Esophagus muscularis mucosa (tissue), 4 donors: ENCODE measurements at regions not wholly inside any gene's neighbourhood (a gene's known extent, or its start where the extent isn't known, plus 50 kb on each side); places are given as distances from the start of the nearest gene placed in this dataset.
"Not testable (repeated sequence)": the region's sequence is repeated elsewhere in the genome, so short reads cannot be mapped to it uniquely, and the experiment has no call there.

Experiments
- DNase-seq: peaks from one replicate; pipeline ENCODE4 v3.0.0-alpha.2; 2017; ENCODE audit errors: extremely low spot score
- H3K27ac ChIP-seq, 4 donors: fragments of 200-600 bp; sonication (generic); replicated peaks in 1 of 4; 1 replicate in 3 of 4; 2 replicates in 1 of 4; pipeline ENCODE4 v1.5.1; 2016 to 2019; ENCODE audit warnings: mild to moderate bottlenecking in 1 of 4
- H3K27me3 ChIP-seq, 4 donors: fragments of 200-600 bp; sonication (generic); one replicate each; pipeline versions ENCODE4 v1.5.1 to v1.6.0; 2016 to 2019
- H3K36me3 ChIP-seq, 4 donors: fragments of 200-600 bp; sonication (generic); one replicate each; pipeline ENCODE4 v1.5.1; 2016 to 2019
- H3K4me1 ChIP-seq, 4 donors: fragments of 200-600 bp; sonication (generic); one replicate each; pipeline ENCODE4 v1.5.1; 2016 to 2019
- H3K4me3 ChIP-seq, 4 donors: fragments of 200-600 bp; sonication (generic); 1 replicate in 2 of 4; 2 replicates in 2 of 4; pipeline ENCODE4 v1.5.1; 2016 to 2019; ENCODE audit warnings: mild to moderate bottlenecking in 4 of 4, moderate library complexity in 1 of 4
- H3K9me3 ChIP-seq, 4 donors: fragments of 200-600 bp; sonication (generic); 1 replicate in 3 of 4; 2 replicates in 1 of 4; pipeline ENCODE4 v1.5.1; 2016 to 2019
- EP300 ChIP-seq: sonication (generic); formaldehyde crosslinking; IDR thresholded peaks from one replicate; pipeline ENCODE4 v1.6.1; 2017; ENCODE audit warnings: antibody characterized with exemption
- POLR2A ChIP-seq: fragments of 450-650 bp; IDR thresholded peaks from one replicate; pipeline ENCODE4 v1.6.1; 2017; ENCODE audit warnings: antibody characterized with exemption, moderate library complexity, mild to moderate bottlenecking, low read depth
- POLR2AphosphoS5 ChIP-seq, 2 donors: sonication (generic); formaldehyde crosslinking; IDR thresholded peaks; one replicate each; pipeline ENCODE4 v1.6.1; 2017; ENCODE audit warnings: antibody characterized with exemption in 2 of 2
- whole genome bisulfite sequencing: methylation state at CpG from one replicate; pipeline ENCODE4 v1.1.5; 2018; 5-methylcytosine and 5-hydroxymethylcytosine counted together
- intact Hi-C: fragments of 100-400 bp; cut with DNase I; formaldehyde crosslinking; loops from one replicate; pipeline ENCODE4 v1.15.1; 2023
- TF ChIP-seq, protein P1 (sequence below), 3 experiments: fragments of 200-600 bp in 2 of 3; fragments of 450-650 bp in 1 of 3; sonication (generic) in 2 of 3; IDR thresholded peaks; one replicate each; pipeline ENCODE4 v1.5.1; 2017 to 2019; ENCODE audit warnings: antibody characterized with exemption in 3 of 3, mild to moderate bottlenecking in 2 of 3, moderate library complexity in 1 of 3

DNA sequence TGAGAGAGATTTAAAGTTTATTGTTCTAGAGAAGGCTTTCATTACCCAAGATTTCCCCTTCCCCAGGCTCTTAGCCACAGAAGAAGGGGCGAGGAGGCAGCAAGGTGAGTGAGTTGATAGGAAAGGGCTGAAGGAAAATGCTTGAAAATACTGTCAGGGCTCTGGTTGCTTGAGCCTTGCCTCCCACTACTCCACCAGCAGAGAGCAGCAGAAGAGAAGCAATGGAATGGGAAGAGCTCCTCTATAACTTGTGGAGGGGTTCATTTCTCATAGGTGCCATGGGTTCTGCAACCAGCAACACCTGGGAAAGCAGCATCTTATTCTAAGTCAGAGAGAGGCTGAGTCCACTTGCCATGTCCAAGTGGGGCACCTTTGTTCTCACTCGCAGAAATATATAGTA is 184.0 kb upstream of the CNTN6 start:
- WGBS, result 83% methylated on average over 2 of the region's 2 CpGs
- TF ChIP-seq, protein P1, sequence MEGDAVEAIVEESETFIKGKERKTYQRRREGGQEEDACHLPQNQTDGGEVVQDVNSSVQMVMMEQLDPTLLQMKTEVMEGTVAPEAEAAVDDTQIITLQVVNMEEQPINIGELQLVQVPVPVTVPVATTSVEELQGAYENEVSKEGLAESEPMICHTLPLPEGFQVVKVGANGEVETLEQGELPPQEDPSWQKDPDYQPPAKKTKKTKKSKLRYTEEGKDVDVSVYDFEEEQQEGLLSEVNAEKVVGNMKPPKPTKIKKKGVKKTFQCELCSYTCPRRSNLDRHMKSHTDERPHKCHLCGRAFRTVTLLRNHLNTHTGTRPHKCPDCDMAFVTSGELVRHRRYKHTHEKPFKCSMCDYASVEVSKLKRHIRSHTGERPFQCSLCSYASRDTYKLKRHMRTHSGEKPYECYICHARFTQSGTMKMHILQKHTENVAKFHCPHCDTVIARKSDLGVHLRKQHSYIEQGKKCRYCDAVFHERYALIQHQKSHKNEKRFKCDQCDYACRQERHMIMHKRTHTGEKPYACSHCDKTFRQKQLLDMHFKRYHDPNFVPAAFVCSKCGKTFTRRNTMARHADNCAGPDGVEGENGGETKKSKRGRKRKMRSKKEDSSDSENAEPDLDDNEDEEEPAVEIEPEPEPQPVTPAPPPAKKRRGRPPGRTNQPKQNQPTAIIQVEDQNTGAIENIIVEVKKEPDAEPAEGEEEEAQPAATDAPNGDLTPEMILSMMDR (IDR thresholded peaks at IDR 0.05), result no peak
- no peak for TF ChIP-seq POLR2AphosphoS5 (IDR thresholded peaks at IDR 0.05)
- TF ChIP-seq POLR2A, result no peak
- no peak for TF ChIP-seq EP300

DNA sequence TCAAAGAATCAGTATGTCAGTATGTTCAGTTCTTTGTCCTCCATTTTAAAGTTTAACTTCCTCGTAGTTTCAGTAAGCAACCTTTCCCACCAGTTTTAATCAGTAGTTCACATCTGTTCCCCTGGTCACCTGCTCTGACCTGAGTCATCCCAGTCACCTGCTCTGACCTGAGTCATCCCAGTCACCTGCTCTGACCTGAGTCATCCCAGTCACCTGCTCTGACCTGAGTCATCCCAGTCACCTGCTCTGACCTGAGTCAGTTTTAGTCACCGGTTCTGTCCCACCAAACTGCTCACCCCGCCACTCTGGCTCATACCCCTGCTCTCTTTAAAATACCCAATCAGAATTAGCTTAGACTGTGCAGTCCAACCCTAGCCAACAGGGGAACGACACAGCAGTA is 180.1 kb upstream of the CNTN6 start:
- H3K9me3 ChIP-seq, H3K36me3 ChIP-seq, H3K27me3 ChIP-seq, intact Hi-C loops, H3K4me3 ChIP-seq, H3K27ac ChIP-seq, DNase-seq, H3K4me1 ChIP-seq: not testable (repeated sequence)
- WGBS, result 88% methylated on average over 4 of the region's 4 CpGs

More for the DNA sequence above, 184.0 kb upstream of the CNTN6 start:
- no peak for DNase-seq
- no peaks in the 10 kb centered on the region for H3K4me1 ChIP-seq
- no peak overlapping the region for H3K27ac ChIP-seq
- H3K9me3 ChIP-seq, result peaks cover 0 to 3% (median 0%) of the 10 kb centered on the region in 4 donors
- H3K36me3 ChIP-seq, result no peaks in the 10 kb centered on the region
- H3K27me3 ChIP-seq, result no peaks in the 10 kb centered on the region
- intact Hi-C loops, result no loop called here
- H3K4me3 ChIP-seq, result no peak overlapping the region

DNA sequence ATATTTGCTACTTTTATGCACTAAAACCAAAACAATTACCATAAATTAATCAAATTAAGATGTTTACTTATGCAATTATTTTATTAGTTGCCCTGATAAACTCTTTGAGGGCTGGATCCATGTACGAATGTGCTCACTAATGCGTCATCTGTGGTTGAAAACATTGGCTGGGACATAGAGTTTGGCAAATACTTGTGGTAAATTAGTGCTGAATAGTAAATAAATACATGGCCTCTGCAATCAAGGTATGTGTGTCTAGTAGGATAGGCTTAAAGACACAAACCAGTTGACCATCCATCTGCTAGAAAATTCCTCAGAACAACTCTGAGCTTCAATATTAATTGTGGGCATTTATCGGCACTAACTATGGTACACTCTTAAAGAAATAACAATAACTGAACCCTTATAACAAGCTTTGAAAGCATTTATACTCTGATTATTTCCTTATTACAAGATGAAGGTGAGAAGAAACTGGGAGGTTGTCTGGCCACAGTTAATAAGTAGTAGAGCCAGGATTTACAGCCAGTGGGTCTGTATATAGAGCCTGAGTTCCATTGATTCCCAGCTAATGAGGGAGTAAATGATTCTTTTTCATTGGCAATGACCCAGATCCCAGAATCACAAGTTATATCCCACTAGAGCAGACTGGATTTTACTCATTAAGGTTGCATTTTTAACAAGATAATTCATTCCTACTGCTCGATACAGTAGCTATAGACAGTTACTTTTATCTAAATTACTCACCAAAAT is 169.5 kb upstream of the CNTN6 start:
- DNase-seq, result no peak
- 84% methylated on average over 4 of the region's 4 CpGs for WGBS
- H3K9me3 ChIP-seq, result no peaks in the 10 kb centered on the region
- intact Hi-C loops, result no loop called here
- H3K4me3 ChIP-seq, result no peak overlapping the region
- no peaks in the 10 kb centered on the region for H3K27me3 ChIP-seq
- H3K4me1 ChIP-seq, result no peaks in the 10 kb centered on the region
- no peaks in the 10 kb centered on the region for H3K36me3 ChIP-seq
- TF ChIP-seq EP300, result no peak
- TF ChIP-seq POLR2A, result no peak
- no peak for TF ChIP-seq POLR2AphosphoS5 (IDR thresholded peaks at IDR 0.05)
- TF ChIP-seq, protein P1 (IDR thresholded peaks at IDR 0.05), result no peak
- H3K27ac ChIP-seq, result no peak overlapping the region

DNA sequence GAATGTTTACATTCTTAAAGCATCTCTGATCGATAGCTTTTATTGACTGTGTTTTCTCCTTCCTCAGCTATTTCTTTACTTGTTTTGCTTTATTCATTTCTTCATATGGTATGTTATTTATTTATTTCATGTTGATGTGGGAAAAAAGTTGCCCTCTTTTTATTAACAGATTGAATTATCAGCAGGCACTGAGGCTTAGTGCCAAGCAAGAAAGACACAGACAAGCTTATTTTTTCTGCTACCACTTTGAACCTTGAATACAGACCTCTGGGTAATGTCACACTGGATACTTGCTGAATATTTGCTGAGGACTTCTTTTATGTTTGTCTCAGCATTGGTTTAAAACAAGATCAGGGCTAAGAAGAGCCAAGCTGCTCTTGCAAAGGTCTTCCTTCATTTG is 162.0 kb upstream of the CNTN6 start:
- H3K4me3 ChIP-seq, result no peak overlapping the region
- H3K27me3 ChIP-seq, result no peaks in the 10 kb centered on the region
- no peak overlapping the region for H3K27ac ChIP-seq
- H3K36me3 ChIP-seq, result no peaks in the 10 kb centered on the region
- WGBS, result 68% methylated on average over 1 of the region's 1 CpG
- intact Hi-C loops, result no loop called here
- no peaks in the 10 kb centered on the region for H3K9me3 ChIP-seq
- DNase-seq, result no peak
- TF ChIP-seq, protein P1 (IDR thresholded peaks at IDR 0.05), result no peak
- TF ChIP-seq POLR2A, result no peak
- no peak for TF ChIP-seq EP300
- no peak for TF ChIP-seq POLR2AphosphoS5 (IDR thresholded peaks at IDR 0.05)
- no peaks in the 10 kb centered on the region for H3K4me1 ChIP-seq

DNA sequence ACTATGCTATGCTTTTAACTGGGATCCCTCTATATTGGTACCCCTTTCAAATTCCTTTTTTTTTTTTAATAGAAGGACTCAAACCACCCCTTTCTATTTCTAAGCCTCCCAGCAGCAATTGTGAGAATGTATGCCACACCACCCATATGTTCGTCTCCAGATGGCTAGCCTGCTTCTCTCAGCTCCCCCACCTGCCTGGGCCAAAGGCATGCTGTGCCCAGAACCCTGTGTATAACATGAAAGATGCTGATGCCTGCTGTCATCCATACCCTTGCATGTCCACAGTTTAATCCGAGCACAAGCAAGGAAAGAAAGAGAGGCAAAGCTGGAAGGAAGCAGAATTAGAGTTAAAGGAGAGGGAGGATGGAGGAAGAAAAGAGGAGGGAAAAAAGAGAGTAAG is 159.5 kb upstream of the CNTN6 start:
- intact Hi-C loops, result no loop called here
- Histone ChIP-seq H3K27ac (no peak overlapping the region), H3K36me3 (no peaks in the 10 kb centered on the region), H3K4me1 (no peaks in the 10 kb centered on the region), H3K9me3 (no peaks in the 10 kb centered on the region), H3K27me3 (no peaks in the 10 kb centered on the region), H3K4me3 (no peak overlapping the region)
- no peak for TF ChIP-seq EP300
- TF ChIP-seq, protein P1 (IDR thresholded peaks at IDR 0.05), result no peak
- no peak for TF ChIP-seq POLR2A
- TF ChIP-seq POLR2AphosphoS5 (IDR thresholded peaks at IDR 0.05), result no peak
- DNase-seq, result no peak
- 72% methylated on average over 2 of the region's 2 CpGs for WGBS
